ENCODE measurements at regions not wholly inside any gene's neighbourhood (a gene's known extent, or its start where the extent isn't known, plus 50 kb on each side); places are given as distances from the start of the nearest gene placed in this dataset.

DNA sequence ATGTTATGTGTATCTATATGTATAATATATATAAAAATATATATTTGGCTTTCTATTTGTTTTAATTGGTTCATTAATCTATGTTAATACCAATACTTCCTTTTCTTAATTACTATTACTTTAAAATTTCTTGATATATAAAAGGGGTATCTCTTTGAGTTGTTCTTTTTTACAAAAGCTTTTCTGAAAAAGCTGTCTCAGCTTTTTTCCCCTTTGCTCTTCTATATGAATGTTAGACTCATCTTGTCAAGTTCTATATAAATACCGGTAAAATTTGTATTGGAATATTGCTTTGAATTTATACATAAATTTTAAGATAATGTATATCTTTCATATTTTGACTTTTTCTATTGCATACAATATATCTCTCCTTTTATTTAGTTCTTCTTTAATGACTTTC, 139.8 kb upstream of the FOXG1 start:
- TF ChIP-seq, protein P1, sequence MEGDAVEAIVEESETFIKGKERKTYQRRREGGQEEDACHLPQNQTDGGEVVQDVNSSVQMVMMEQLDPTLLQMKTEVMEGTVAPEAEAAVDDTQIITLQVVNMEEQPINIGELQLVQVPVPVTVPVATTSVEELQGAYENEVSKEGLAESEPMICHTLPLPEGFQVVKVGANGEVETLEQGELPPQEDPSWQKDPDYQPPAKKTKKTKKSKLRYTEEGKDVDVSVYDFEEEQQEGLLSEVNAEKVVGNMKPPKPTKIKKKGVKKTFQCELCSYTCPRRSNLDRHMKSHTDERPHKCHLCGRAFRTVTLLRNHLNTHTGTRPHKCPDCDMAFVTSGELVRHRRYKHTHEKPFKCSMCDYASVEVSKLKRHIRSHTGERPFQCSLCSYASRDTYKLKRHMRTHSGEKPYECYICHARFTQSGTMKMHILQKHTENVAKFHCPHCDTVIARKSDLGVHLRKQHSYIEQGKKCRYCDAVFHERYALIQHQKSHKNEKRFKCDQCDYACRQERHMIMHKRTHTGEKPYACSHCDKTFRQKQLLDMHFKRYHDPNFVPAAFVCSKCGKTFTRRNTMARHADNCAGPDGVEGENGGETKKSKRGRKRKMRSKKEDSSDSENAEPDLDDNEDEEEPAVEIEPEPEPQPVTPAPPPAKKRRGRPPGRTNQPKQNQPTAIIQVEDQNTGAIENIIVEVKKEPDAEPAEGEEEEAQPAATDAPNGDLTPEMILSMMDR (IDR thresholded peaks at IDR 0.05; ENCODE audit: insufficient read depth, low read length, poor library complexity, severe bottlenecking): no peak
- no peak for TF ChIP-seq EZH2phosphoT487 (conservative IDR thresholded peaks at IDR 0.05; ENCODE audit: low read length)

Data from SU-DHL-6 (cell line).